GM19238 (cell line): ENCODE measurements at regions not wholly inside any gene's neighbourhood (a gene's known extent, or its start where the extent isn't known, plus 50 kb on each side); places are given as distances from the start of the nearest gene placed in this dataset.

Experiments
- DNase-seq: peaks from one replicate; pipeline ENCODE4 v3.0.0; 2011; ENCODE audit warnings: low spot score; ENCODE audit not compliant: insufficient read length

- no peak for DNase-seq
Measured at GRCh38 chr6:133179481-133179880, 61.7 kb upstream of the EYA4 start.

- DNase-seq = no peak
Measured at GRCh38 chr6:133183691-133184090, 57.5 kb upstream of the EYA4 start.

GRCh38 chr6:133184798-133185372 lies 56.3 kb upstream of the EYA4 start:
- DNase-seq = no peak

- DNase-seq = no peak
Measured at GRCh38 chr6:133185731-133186130, 55.4 kb upstream of the EYA4 start.

GRCh38 chr6:133187114-133187513 lies 54.0 kb upstream of the EYA4 start:
- DNase-seq = no peak

- no peak for DNase-seq
Measured at GRCh38 chr6:133187657-133188453, 53.3 kb upstream of the EYA4 start.

GRCh38 chr6:133190912-133191311 lies 50.2 kb upstream of the EYA4 start:
- no peak for DNase-seq

GRCh38 chr6:133191323-133191722 lies 49.8 kb upstream of the EYA4 start:
- DNase-seq = no peak
